ENCODE measurements at regions not wholly inside any gene's neighbourhood (a gene's known extent, or its start where the extent isn't known, plus 50 kb on each side); places are given as distances from the start of the nearest gene placed in this dataset.

- ChIA-PET POLR2A (no interaction called here), CTCF (no interaction called here)
- DNase-seq (ENCODE audit: extremely low spot score) = no peak
- TF ChIP-seq CTCF (IDR thresholded peaks at IDR 0.05; ENCODE audit: control extremely low read depth, extremely low read depth, low read depth, missing control alignments) = no peak
These were observed 262.5 kb downstream of the GALR1 start for GRCh38 chr18:77512152-77512551.

GRCh38 chr18:77517901-77518300 is 268.3 kb downstream of the GALR1 start:
- POLR2A ChIA-PET = no interaction called here
- TF ChIP-seq CTCF (IDR thresholded peaks at IDR 0.05; ENCODE audit: control extremely low read depth, extremely low read depth, low read depth, missing control alignments) = no peak
- CTCF ChIA-PET = interaction anchor here (1.4 kb wide), 1 partner anchor 18 kb away, joined by 3 read pairs; no protein-coding TSS in a partner anchor
- DNase-seq (ENCODE audit: extremely low spot score) = no peak

- CTCF ChIA-PET = no interaction called here
- POLR2A ChIA-PET = no interaction called here
- DNase-seq (ENCODE audit: extremely low spot score) = no peak
- no peak for TF ChIP-seq CTCF (IDR thresholded peaks at IDR 0.05; ENCODE audit: control extremely low read depth, extremely low read depth, low read depth, missing control alignments)
These were observed 271.1 kb downstream of the GALR1 start for GRCh38 chr18:77520767-77521166.

GRCh38 chr18:77522051-77522675 is 272.5 kb downstream of the GALR1 start:
- ChIA-PET POLR2A (no interaction called here), CTCF (no interaction called here)
- TF ChIP-seq CTCF (IDR thresholded peaks at IDR 0.05; ENCODE audit: control extremely low read depth, extremely low read depth, low read depth, missing control alignments) = no peak
- DNase-seq (ENCODE audit: extremely low spot score) = no peak

- CTCF ChIA-PET = no interaction called here
- POLR2A ChIA-PET = no interaction called here
- DNase-seq (ENCODE audit: extremely low spot score) = no peak
- TF ChIP-seq CTCF (IDR thresholded peaks at IDR 0.05; ENCODE audit: control extremely low read depth, extremely low read depth, low read depth, missing control alignments) = no peak
These were observed 275.3 kb downstream of the GALR1 start for GRCh38 chr18:77524909-77525308.

- TF ChIP-seq CTCF (IDR thresholded peaks at IDR 0.05; ENCODE audit: control extremely low read depth, extremely low read depth, low read depth, missing control alignments) = no peak
- ChIA-PET POLR2A (no interaction called here), CTCF (no interaction called here)
- no peak for DNase-seq (ENCODE audit: extremely low spot score)
These were observed 277.3 kb downstream of the GALR1 start for GRCh38 chr18:77526962-77527361.

Measured in GM10248 (cell line).